Stimulated activated CD4-positive, alpha-beta T cell treated with anti-CD3 and anti-CD28 coated beads, Interleukin-4, amount 100 ng/mL, for 48 hours (primary cell): ENCODE measurements at regions not wholly inside any gene's neighbourhood (a gene's known extent, or its start where the extent isn't known, plus 50 kb on each side); places are given as distances from the start of the nearest gene placed in this dataset.

ENCODE experiments used
- DNase-seq, 2 donors: peaks; one replicate each; pipeline ENCODE4 v3.0.0-alpha.2; 2020; ENCODE audit warnings: low read depth in 2 of 2

DNA sequence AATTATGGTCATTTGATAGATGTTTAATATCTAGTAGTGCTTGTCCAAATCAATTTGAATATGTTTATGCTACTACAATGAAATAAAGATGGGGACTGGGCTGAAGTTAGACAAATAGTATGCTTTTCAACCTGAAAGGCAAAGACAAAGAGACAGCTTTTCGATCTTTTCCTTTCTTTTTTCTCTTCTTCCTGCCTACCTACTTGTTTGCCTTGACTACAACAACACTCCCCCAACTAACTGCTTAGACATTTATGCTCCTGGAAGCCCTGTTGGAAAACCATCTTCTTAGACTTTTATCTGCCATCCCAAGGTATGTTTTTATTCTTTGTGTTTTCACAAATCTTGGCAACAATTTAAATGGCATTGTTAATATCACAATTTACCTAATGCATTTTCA lies 374.4 kb upstream of the DDI1 start:
- DNase-seq: no peak

DNA sequence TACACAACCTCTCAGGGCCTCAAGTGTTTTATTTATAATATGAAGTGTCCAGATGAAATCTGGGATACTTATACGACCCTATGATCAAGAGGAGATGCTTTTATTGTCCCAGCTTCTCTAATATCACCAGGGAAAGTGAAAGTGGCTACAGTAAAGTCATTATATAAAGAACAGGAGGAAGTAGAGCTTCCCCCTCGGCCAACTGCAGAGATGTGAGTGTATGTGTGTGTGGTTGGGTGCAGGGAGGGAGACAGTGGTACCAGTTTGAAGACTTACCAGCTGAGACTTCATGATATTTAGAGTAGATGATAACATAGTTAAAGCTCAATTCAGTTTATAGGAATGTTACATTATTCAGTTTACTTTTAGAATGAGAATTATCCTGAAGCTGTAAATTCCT lies 373.6 kb upstream of the DDI1 start:
- no peak for DNase-seq

DNA sequence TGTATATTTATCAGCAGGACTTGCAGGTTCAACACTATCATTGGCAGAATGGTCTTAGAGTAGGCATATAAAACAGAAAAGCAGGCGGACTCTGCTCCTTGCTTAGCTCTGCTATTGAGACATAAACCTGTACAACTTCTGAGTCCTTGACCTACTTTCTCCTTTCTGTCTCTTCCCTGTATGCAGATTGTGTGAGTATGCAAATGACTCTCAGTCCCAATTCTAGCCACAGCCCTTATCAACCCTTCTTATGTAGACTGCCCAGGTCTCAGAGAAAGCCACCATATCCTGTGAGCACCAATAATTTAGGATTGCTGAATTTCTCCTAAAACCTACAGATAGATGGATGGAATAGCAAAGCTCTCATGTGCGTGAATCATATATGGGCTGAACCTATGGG lies 367.6 kb upstream of the DDI1 start:
- DNase-seq: no peak

DNA sequence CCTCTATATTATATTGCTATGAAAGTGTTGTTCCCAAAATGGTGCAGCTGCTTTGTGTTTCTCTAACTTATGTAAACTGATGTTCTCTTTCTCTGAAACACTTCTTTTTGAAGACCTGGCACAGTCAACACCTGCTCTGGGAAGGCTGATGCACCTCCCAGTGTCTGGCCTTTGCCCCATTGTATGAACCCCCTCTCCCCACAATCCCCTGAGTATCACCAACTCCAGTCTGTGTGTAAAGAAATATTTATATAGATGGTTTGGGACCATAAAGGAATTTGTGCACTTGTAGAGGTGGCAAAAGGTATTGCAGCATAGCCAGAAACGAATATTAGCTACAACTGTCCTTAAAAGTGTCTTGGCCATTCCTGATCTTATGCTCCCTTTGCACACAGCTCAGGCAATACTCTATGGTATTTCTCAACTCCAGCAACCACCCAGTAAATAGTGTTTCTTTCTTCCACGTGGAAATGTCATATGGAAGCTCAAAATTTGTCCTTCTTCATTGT lies 365.2 kb upstream of the DDI1 start:
- DNase-seq: no peak

DNA sequence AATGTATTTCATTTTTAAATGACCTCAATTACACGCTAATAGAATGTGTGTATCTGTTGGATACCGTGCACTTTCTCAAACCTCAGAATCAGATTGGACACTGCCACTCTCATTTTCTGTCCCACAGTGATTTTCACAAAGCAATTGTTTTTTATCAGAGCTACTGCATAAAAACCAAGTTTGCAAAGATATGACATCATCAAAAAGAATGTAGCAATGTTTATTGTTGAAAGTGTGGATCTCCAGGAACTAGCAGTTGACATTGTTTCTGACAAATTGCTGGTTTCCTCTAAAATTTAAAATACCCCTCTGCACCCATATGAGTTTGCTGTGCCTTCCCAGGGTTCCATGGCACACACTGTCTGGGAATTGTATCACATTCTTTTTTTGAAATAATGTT lies 362.7 kb upstream of the DDI1 start:
- DNase-seq: no peak

DNA sequence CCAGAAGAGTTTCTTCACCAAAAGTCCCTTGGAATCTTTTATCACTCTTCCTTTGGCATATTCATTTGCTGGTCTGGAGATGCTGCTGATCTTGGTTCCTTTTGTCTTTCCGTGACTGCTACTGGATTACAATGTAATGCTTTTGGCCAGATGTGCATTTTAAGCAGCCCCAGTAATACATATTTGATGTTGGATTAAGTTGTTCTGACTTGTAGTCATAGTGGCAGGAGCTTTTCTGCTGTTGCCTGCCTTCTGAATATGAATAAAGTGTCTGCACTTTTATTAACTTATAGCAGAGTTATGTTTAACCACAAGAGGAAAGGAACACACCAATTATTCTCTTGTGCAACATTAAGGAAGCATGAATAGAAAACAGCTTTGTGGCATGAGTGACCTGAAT lies 360.0 kb upstream of the DDI1 start:
- DNase-seq: no peak

DNA sequence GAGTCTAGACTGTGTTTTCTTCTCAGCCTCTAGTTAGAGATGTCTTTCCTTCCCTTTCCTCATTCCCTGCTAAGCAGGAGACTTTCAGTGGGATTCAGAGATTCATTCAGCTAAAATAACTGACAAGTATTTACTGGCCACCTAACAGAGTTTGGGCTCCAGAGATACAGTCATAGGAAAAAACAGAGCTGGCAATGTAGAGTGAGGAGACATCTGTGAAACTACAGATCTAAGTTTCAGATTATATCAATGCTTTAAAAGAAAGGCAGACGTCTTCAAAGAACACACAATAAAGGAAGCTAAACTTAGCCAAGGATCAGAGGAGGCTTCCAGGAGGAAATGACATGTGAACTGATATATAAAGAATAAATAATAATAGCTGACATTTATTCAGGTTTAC lies 355.6 kb upstream of the DDI1 start:
- DNase-seq: no peak

DNA sequence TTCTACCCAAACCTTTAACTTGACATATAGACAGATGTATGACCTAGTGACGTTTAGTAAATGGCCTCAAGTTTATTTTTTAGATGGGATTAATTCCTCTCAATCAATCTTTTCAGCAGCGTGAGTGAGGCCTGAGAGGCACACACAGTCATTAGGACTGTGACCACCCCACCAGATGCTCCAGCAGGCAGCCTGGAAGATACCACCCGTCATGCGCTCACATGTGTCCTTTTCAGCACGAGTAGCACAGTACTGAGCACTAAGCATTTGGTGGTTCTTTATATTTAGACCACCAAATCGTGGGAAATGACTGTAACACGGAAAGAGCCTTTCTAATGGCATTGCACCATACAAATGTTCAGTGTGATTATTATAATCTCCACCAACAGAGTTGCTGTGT lies 354.6 kb upstream of the DDI1 start:
- DNase-seq: no peak

DNA sequence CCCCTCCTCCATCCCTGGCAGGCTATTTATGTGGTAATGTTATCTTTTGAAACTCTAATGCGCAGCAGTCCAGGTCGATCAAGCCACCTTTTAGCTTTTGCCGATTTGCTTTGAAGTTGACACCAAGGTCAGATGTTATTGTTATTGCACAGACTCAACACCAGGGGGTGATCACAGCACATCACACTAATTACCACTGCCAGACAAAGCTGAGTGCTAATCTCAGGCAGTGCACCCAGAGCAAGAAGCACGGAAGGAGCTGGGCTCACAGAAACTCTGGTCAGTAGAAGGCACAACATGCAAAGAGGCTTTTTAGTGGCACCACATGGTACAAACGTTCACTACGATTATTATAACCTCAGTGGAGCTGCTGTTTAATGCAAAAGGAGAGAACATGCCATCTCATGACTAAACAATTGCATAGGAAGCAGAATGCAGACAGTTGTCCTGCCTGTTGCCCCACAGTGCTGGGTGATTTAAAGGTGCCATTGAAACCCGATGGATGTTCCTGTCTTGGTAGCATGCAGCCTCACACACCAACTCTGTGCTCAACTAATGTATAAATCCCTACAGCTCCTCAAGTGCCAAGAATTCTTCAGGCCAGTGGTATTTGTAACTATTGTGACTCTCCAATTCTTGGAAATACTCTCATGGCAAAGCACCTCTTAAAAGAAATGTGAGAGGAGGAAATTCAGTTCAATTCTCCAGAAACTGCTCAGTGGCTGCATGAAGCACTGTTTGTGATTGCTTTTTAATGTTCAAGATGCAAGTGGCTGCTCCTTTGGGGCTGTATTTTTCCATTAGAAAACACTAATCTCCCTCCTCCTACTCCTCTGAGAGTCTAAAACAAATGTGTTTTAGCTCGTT lies 353.9 kb upstream of the DDI1 start:
- peak; percentile 4 to 10 for DNase-seq

DNA sequence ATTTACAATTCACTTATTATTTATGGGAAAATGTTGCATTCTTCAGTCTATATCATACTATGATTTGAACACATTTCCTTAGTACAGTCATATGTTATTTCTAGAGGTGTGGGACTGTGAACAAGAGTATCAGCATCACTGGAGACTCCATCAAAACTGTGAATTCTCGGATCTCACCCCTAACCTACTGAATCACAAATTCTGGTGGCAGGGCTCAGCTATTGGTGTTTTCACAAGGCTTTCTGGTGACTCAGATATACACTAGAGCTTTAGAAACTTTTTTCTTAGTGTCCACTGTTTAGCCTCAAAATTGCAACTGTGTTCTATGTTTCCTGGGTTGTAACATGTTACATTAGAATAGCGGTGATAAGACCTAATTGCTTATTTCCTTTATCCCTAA lies 352.9 kb upstream of the DDI1 start:
- DNase-seq: no peak

DNA sequence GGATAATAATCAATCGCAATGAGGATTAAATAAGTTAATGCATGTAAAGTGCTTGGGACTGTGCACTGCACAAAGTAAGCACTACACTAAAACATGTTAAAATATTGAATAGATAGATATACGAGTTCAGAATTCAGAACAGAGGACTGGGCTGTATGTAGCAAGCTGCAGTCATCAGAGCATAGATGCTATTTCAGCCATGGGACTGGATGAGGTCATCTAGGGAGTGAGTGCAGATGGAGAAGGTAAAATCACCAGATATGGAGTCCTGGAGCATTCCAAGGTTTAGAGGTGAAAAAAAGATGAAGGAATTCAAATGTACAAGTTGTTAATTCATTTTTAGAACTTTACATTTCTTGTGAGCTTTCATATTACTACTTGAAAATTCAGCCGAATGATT lies 347.5 kb upstream of the DDI1 start:
- DNase-seq: no peak

DNA sequence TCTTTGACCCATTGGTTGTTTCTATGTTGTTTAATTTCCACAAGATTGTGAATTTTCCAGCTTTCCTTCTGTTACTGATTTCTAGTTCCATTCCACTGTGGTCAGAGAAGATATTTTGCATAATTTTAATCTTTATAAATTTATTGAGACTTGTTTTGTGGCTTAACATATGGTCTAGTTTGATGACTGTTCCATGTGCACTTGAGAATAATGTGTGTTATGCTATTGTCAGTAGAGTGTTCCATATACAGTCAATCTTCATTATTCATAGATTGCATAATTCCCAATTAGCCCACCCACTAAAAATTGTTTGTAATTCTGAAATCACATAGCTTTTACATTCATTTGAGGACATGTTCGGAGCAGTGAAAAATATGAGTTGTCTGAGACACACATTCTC lies 346.1 kb upstream of the DDI1 start:
- no peak for DNase-seq

DNA sequence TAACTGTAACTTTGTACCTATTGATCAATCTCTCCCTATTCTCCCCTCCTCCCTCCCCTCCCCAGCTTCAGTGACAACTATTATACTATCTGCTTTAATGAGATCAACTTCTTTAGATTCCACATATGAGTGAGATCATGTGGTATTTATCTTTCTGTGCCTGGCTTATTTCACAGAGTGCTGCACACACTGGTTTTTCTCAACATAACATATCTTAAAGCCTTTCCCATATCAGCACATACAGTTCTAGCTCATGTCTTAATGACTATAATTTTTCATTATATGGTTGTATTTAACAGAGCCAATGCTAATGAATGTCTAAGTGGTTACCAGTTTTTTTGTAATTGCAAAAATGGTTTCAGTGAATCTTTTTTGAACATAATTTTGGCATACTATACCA lies 340.3 kb upstream of the DDI1 start:
- no peak for DNase-seq

DNA sequence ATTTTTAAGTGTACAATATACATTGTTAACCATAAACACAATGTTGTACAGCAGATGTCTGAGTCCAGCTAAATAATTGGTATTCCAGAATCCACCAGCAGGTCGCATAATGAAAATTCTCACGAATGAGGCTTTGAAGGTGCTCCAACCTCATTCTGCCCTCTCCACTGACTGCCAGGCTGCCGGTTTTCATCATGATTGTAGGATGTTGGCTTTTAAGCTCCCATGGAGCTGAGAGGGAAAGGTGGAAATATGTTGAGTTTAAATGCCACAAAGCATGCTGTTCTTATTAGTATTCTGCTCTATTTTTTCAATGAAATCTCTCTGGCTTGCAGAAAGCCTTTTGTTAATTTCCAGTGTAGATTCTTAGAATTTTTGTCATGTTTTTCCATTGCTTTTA lies 337.2 kb upstream of the DDI1 start:
- DNase-seq: no peak

DNA sequence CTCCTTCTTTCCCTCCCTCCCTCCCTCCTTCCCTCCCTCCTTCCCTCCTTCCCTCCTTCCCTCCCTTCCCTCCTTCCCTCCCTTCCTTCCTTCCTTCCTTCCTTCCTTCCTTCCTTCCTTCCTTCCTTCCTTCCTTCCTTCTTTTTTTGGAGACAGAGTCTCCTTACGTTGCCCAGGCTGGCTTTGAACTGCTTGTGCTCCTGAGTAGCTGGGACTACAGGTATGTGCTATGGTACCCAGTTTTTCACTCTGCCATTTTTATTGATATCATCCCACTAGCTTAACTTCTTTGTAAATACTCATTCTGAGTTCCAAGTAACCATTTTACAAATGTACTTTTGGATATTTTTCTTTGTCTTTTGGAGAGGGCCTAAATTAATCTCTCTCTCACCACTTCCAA lies 336.8 kb upstream of the DDI1 start:
- DNase-seq: no peak

DNA sequence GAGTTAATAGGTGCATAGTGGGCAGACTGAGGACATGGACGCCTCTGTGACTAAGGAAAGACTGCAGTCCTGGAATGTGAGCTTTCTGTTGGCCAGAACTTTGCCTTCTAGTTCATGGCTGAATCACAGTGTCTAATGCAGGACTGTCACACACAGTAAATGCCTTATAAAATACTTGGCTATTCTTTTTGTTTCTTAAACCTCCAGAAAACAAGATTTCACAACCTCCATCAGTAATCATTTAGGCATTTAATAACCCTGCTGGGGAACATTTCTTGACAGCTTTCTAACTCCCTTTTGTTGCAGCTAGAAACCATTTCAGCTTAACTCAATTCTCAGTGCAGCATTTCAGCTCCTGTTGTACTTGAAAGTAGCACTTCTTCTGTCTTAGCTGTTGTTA lies 335.8 kb upstream of the DDI1 start:
- DNase-seq: no peak

DNA sequence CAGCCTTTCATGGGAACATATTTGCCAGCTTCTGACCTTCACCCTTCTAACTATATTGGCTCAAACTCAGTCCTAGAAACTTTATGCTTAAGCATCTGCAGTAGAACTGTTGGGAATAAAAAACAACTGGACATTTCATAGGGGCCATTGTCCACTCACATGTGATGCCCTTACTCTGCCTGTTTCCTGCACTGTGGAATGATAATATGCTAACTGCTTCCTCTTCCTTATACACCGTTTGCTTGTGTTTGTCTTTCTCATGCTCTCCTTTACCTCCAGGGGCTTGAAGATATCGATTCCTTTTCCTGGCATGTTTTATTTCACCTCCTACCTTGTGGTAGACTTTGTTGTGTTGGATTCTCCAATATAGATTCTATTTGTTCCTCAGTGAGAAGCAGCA lies 333.0 kb upstream of the DDI1 start:
- DNase-seq: no peak

DNA sequence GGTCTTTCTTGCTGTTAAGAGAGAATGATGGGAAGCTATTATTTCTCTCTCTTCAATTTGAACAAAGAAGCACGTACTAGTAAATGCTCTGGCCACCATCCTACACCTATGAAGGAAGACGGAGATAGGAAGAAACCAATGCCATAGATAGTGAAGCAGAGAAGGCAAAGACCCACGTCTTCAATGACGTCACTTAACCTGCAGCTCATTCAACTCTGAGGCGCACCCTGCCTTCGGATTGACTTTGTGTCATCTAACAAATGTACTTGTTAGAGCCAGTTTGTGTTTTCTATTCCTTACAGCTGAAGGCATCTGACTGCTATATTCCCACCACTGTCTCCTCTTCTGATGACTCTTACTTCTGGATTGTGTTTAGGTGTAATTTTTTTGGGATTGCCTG lies 332.5 kb upstream of the DDI1 start:
- DNase-seq: no peak

DNA sequence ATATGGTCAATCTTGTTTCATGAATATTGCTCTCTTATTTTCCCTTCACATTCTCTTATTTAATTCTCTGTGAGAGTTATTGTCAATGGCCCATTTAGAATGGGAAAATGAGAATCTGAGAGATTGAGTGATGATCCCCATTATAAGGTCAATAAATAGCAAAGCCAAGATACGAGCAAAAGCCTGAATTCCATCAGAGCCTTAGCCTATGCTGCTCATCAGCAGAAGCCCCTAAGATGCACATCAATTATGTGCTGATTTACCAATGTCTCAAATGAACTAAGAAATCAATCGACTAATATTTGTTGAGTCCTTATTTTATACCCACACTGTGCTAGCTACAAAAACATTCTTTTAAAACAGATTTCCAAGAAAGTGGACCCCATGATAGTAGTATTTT lies 330.8 kb upstream of the DDI1 start:
- DNase-seq: no peak

DNA sequence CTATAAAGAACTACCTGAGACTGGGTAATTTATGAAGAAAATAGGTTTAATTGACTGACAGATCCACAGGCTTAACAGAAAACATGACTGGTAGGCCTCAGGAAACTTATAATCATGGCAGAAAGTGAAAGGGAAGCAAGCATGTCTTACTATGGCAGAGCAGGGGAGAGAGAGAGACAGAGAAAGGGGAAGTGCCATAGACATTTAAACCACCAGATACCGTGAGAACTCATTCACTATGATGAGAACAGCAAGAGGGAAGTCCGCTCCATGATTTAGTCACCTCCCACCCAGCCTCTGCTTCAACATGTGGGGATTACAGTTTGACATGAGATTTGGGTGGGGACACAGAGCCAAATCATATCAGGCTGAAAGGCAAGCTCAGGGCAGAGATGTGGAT lies 327.1 kb upstream of the DDI1 start:
- DNase-seq: no peak

DNA sequence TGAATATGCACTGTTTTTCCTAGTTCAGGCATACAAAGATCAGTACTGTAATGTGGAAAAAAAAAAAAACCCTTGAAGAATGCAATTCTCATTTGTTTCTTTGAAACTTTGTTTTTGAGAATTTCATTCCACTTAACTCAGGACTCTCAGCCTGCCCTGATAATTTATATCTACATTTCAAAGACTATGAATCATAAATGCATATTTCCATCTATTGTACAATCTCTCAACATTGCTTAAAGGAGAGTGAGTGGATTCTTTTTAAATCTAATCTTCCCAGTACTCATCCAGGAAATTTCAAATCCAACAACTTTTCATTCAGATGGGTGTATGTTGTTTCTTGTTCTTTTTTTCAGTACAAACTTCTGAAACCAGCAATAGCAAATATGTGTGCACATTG lies 322.2 kb upstream of the DDI1 start:
- DNase-seq: no peak

DNA sequence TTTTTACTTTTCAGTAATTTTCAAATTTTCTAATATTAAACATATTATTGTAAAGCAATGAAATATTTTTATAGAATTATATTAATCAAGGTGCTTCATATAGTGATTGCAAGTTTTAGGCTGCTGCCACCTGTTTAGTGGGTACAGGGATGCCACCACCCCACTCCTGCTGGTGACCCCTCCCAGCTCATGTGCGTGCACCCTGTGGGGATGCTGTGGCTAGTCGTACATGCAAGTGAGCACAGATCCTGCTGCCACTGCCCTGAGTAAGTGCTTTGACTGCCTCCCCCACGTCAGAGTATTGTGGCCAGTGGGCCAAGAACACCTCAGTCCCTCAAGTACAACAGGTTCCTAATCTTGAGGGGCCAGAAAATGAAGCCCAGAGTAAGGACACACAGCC lies 320.1 kb upstream of the DDI1 start:
- DNase-seq: no peak

DNA sequence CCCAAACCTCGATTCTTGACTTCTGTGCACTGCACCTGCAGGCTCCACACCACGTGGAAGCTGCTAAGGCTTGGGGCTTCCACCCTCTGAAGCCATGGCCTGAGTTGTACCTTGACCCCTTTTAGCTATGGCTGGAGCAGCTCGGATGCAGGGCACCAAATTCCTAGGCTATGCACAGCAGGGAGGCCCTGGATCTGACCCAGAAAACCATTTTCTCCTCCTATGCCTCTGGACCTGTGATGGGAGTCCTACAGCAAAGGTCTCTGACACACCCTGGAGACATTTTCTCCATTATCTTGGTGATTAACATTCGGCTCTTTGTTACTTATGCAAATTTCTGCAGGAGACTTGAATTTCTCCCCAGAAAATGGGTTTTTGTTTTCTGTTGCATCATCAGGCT lies 309.2 kb upstream of the DDI1 start:
- no peak for DNase-seq

DNA sequence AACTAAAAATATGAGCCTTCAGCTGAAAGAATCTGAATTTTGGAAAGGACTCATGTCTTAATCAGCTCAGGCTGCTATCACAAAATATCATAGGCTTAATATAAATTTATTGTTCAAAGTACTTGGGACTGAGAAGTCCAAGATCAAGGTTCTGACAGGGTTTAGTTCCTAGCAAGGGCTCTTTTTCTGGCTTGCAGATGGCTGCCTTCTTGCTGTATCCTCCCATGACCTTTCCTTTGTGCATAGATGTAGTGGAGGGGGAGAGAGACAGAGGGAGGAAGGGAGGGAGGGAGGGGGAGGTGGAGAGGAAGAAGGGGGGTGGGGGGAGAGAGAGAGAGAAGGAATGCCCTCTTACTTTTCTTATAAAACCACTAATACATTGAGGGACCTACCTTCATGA lies 306.8 kb upstream of the DDI1 start:
- DNase-seq: no peak
